Neural cell (in vitro differentiated cells): ENCODE measurements at regions not wholly inside any gene's neighbourhood (a gene's known extent, or its start where the extent isn't known, plus 50 kb on each side); places are given as distances from the start of the nearest gene placed in this dataset.

ENCODE experiments used
- EP300 ChIP-seq: fragments of 450-650 bp; conservative IDR thresholded peaks from 2 replicates; pipeline ENCODE4 v1.6.1; 2014; ENCODE audit warnings: antibody characterized with exemption, mild to moderate bottlenecking, moderate library complexity; ENCODE audit not compliant: poor library complexity, severe bottlenecking
- EZH2 ChIP-seq: fragments of 200-600, 300-800 bp; shearing (Covaris generic), sonication (generic); IDR thresholded peaks from 2 replicates; pipeline ENCODE4 v1.6.1; 2014; ENCODE audit warnings: antibody characterized with exemption, low read length, borderline replicate concordance, mild to moderate bottlenecking; ENCODE audit not compliant: insufficient read depth, poor library complexity, severe bottlenecking
- MXI1 ChIP-seq: fragments of 450-650 bp; conservative IDR thresholded peaks from 2 replicates; pipeline ENCODE4 v1.6.1; 2014; ENCODE audit warnings: antibody characterized with exemption, mild to moderate bottlenecking; ENCODE audit not compliant: poor library complexity, severe bottlenecking
- POLR2AphosphoS5 ChIP-seq: IDR thresholded peaks from 2 replicates; pipeline ENCODE4 v1.6.1; 2012
- RAD21 ChIP-seq: fragments of 450-650 bp; conservative IDR thresholded peaks from 2 replicates; pipeline ENCODE4 v1.6.1; 2014; ENCODE audit warnings: antibody characterized with exemption, mild to moderate bottlenecking, moderate library complexity
- REST ChIP-seq: IDR thresholded peaks from 2 replicates; pipeline ENCODE4 v1.6.1; 2012; ENCODE audit warnings: borderline replicate concordance
- SMC3 ChIP-seq: fragments of 450-650 bp; conservative IDR thresholded peaks from 2 replicates; pipeline ENCODE4 v1.6.1; 2014; ENCODE audit warnings: antibody characterized with exemption, mild to moderate bottlenecking, moderate library complexity; ENCODE audit not compliant: poor library complexity
- TAF1 ChIP-seq: IDR thresholded peaks from 2 replicates; pipeline ENCODE4 v1.6.1; 2012; ENCODE audit warnings: low read depth
- TF ChIP-seq, protein P1 (sequence below): fragments of 450-650 bp; IDR thresholded peaks from 2 replicates; pipeline ENCODE4 v1.5.1; 2014; ENCODE audit warnings: antibody characterized with exemption, mild to moderate bottlenecking, moderate library complexity; ENCODE audit not compliant: poor library complexity, severe bottlenecking

- TF ChIP-seq TAF1, result no peak
- TF ChIP-seq, protein P1, sequence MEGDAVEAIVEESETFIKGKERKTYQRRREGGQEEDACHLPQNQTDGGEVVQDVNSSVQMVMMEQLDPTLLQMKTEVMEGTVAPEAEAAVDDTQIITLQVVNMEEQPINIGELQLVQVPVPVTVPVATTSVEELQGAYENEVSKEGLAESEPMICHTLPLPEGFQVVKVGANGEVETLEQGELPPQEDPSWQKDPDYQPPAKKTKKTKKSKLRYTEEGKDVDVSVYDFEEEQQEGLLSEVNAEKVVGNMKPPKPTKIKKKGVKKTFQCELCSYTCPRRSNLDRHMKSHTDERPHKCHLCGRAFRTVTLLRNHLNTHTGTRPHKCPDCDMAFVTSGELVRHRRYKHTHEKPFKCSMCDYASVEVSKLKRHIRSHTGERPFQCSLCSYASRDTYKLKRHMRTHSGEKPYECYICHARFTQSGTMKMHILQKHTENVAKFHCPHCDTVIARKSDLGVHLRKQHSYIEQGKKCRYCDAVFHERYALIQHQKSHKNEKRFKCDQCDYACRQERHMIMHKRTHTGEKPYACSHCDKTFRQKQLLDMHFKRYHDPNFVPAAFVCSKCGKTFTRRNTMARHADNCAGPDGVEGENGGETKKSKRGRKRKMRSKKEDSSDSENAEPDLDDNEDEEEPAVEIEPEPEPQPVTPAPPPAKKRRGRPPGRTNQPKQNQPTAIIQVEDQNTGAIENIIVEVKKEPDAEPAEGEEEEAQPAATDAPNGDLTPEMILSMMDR, result no peak
- no peak for TF ChIP-seq POLR2AphosphoS5
- TF ChIP-seq REST, result no peak
- no peak for TF ChIP-seq MXI1
- no peak for TF ChIP-seq EZH2
- no peak for TF ChIP-seq EP300
- TF ChIP-seq SMC3, result no peak
- no peak for TF ChIP-seq RAD21
These were observed 127.7 kb upstream of the ZNF536 start for GRCh38 chr19:30244533-30244932.
